SU-DHL-6 (cell line): ENCODE measurements at regions not wholly inside any gene's neighbourhood (a gene's known extent, or its start where the extent isn't known, plus 50 kb on each side); places are given as distances from the start of the nearest gene placed in this dataset.

Experiments used
- H2AFZ ChIP-seq: fragments of 200-600 bp; sonication (generic); 2 replicates; pipeline ENCODE4 v1.6.1; 2014; ENCODE audit warnings: low read depth, mild to moderate bottlenecking, moderate library complexity, mixed read lengths, antibody characterized with exemption, low read length; ENCODE audit not compliant: severe bottlenecking
- H3F3A ChIP-seq: fragments of 200-600 bp; shearing (Covaris generic); 2 replicates; pipeline ENCODE4 v1.6.0; 2016; ENCODE audit warnings: antibody characterized with exemption, mild to moderate bottlenecking; ENCODE audit not compliant: insufficient read depth
- H3K27ac ChIP-seq: fragments of 200-600 bp; sonication (generic); 2 replicates; pipeline ENCODE4 v1.5.1; 2016; ENCODE audit warnings: low read depth, mild to moderate bottlenecking, low read length, moderate library complexity, mixed read lengths
- H3K27me3 ChIP-seq: fragments of 200-600 bp; sonication (generic), shearing (Covaris generic); 2 replicates; pipeline ENCODE4 v1.6.0; 2014; ENCODE audit warnings: mild to moderate bottlenecking, low read length
- H3K36me3 ChIP-seq: fragments of 200-600 bp; sonication (generic); 2 replicates; pipeline ENCODE4 v1.6.1; 2014; ENCODE audit warnings: mild to moderate bottlenecking, low read length, mixed read lengths
- H3K4me2 ChIP-seq: fragments of 300-600, 200-600 bp; shearing (Covaris generic), sonication (generic); 2 replicates; pipeline ENCODE4 v1.6.0; 2014; ENCODE audit warnings: low read length, low read depth, mild to moderate bottlenecking; ENCODE audit not compliant: poor library complexity, severe bottlenecking
- H3K4me3 ChIP-seq: fragments of 200-600 bp; sonication (generic); 2 replicates; pipeline ENCODE4 v1.5.1; 2014; ENCODE audit warnings: antibody characterized with exemption, low read length, mild to moderate bottlenecking, mixed read lengths; ENCODE audit not compliant: insufficient read depth, poor library complexity, severe bottlenecking
- H3K79me2 ChIP-seq: fragments of 200-600 bp; sonication (generic); 2 replicates; pipeline ENCODE4 v1.6.1; 2014; ENCODE audit warnings: mild to moderate bottlenecking, low read length, moderate library complexity; ENCODE audit not compliant: insufficient read depth
- H3K9ac ChIP-seq: fragments of 200-600 bp; sonication (generic); 2 replicates; pipeline ENCODE4 v1.7.0; 2014; ENCODE audit warnings: mild to moderate bottlenecking, low read length
- H3K9me2 ChIP-seq: fragments of 200-600 bp; sonication (generic); replicated peaks from 2 replicates; pipeline ENCODE4 v1.6.1; 2014; ENCODE audit warnings: low read length; ENCODE audit not compliant: insufficient read depth
- H3K9me3 ChIP-seq: fragments of 200-600 bp; sonication (generic); 2 replicates; pipeline ENCODE4 v1.6.1; 2014; ENCODE audit warnings: low read length, mixed read lengths; ENCODE audit not compliant: insufficient read depth
- H4K20me1 ChIP-seq: fragments of 200-600 bp; sonication (generic); 2 replicates; pipeline ENCODE4 v1.6.1; 2014; ENCODE audit warnings: low read depth, mild to moderate bottlenecking, antibody characterized with exemption, low read length, moderate library complexity, mixed read lengths
- EZH2phosphoT487 ChIP-seq: fragments of 200-600 bp; sonication (generic), shearing (Covaris generic); conservative IDR thresholded peaks from 2 replicates; pipeline ENCODE4 v1.6.1; 2018; ENCODE audit warnings: mild to moderate bottlenecking, antibody characterized with exemption, low read length, moderate library complexity, mixed read lengths
- TF ChIP-seq, protein P1 (sequence below): fragments of 200-600 bp; sonication (generic); IDR thresholded peaks from one replicate; pipeline ENCODE4 v1.5.1; 2017; ENCODE audit warnings: antibody characterized with exemption, mild to moderate bottlenecking, low read length, moderate library complexity; ENCODE audit not compliant: insufficient read depth, poor library complexity, severe bottlenecking

DNA sequence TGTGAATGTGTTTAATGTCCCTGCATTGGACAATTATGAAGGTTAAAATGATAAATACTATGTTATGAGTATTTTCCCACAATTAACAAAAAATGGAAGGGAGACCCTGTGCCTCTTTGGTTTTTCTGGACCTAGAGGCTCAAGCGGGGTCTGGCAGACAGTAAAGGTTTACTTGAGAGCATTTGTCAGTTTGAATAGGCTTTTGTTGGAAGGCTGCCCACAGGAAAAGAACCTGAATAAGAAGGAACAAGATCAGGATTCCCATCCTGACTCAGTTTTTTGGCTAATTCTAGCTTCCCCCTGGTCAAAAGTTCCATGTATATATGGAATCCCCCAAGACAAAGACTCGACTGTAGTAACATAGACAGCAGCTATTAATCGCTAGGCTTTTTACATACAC is 150.9 kb upstream of the JUN start:
- H3K4me3 ChIP-seq: no peak overlapping the region
- no peaks in the 10 kb centered on the region for H3F3A ChIP-seq
- no peak overlapping the region for H3K4me2 ChIP-seq
- H3K9ac ChIP-seq: no peak overlapping the region
- no peaks in the 10 kb centered on the region for H3K79me2 ChIP-seq
- H3K27ac ChIP-seq: no peak overlapping the region
- H3K9me2 ChIP-seq: no peaks in the 10 kb centered on the region
- TF ChIP-seq EZH2phosphoT487: no peak
- TF ChIP-seq, protein P1, sequence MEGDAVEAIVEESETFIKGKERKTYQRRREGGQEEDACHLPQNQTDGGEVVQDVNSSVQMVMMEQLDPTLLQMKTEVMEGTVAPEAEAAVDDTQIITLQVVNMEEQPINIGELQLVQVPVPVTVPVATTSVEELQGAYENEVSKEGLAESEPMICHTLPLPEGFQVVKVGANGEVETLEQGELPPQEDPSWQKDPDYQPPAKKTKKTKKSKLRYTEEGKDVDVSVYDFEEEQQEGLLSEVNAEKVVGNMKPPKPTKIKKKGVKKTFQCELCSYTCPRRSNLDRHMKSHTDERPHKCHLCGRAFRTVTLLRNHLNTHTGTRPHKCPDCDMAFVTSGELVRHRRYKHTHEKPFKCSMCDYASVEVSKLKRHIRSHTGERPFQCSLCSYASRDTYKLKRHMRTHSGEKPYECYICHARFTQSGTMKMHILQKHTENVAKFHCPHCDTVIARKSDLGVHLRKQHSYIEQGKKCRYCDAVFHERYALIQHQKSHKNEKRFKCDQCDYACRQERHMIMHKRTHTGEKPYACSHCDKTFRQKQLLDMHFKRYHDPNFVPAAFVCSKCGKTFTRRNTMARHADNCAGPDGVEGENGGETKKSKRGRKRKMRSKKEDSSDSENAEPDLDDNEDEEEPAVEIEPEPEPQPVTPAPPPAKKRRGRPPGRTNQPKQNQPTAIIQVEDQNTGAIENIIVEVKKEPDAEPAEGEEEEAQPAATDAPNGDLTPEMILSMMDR: no peak
- H2AFZ ChIP-seq: no peak overlapping the region
- no peaks in the 10 kb centered on the region for H3K9me3 ChIP-seq
- H4K20me1 ChIP-seq: no peaks in the 10 kb centered on the region
- H3K36me3 ChIP-seq: no peaks in the 10 kb centered on the region
- H3K27me3 ChIP-seq: no peaks in the 10 kb centered on the region

DNA sequence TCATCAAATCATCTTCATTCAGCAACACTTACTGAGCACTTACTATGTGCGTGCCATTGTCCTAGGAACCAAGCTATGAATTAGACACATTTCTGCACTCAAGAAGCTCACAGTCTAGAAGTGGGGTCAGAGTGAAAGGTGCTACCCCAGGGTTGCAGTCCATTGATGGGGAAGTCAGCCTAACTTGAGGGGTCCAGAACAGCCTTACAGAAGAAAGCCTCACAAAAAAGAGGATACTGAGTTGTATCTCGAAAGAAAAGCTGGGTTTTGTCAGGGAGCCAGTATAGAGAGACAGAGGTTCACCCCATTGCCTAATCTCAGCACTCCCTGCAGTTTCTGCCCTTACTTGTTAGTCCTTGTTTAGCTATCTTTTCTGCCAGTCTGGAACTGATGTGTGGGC is 153.1 kb upstream of the JUN start:
- H4K20me1 ChIP-seq: no peaks in the 10 kb centered on the region
- no peaks in the 10 kb centered on the region for H3K36me3 ChIP-seq
- no peaks in the 10 kb centered on the region for H3K9me2 ChIP-seq
- H3K27me3 ChIP-seq: no peaks in the 10 kb centered on the region
- H3K9me3 ChIP-seq: no peaks in the 10 kb centered on the region
- H3K79me2 ChIP-seq: no peaks in the 10 kb centered on the region
- no peaks in the 10 kb centered on the region for H3F3A ChIP-seq
- H2AFZ ChIP-seq: no peak overlapping the region
- no peak overlapping the region for H3K4me2 ChIP-seq
- H3K27ac ChIP-seq: no peak overlapping the region
- H3K9ac ChIP-seq: no peak overlapping the region
- no peak overlapping the region for H3K4me3 ChIP-seq
- no peak for TF ChIP-seq EZH2phosphoT487
- TF ChIP-seq, protein P1: no peak

DNA sequence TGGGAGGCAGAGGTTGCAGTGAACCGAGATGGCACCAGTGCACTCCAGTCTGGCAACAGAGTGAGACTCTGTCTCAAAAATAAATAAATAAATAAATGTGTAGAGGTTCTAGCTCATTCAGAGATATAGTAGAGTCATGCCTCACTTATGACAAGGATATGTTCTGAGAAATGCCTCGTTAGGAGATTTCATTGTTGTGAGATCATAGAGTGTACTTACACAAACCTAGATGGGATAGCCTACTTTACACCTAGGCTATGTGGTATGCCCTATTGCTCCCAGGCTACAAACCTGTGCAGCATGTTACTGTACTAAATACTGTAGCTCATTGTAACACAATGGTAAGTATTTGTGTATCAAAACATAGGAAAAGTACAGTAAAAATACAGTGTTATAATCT is 155.3 kb upstream of the JUN start:
- Histone ChIP-seq H3K9me3 (no peaks in the 10 kb centered on the region), H2AFZ (no peak overlapping the region), H3K4me3 (no peak overlapping the region), H3K4me2 (no peak overlapping the region), H3K79me2 (no peaks in the 10 kb centered on the region), H3K36me3 (no peaks in the 10 kb centered on the region), H3K9me2 (no peaks in the 10 kb centered on the region), H3K9ac (no peak overlapping the region), H4K20me1 (no peaks in the 10 kb centered on the region), H3F3A (no peaks in the 10 kb centered on the region), H3K27me3 (no peaks in the 10 kb centered on the region), H3K27ac (no peak overlapping the region)
- no peak for TF ChIP-seq EZH2phosphoT487
- TF ChIP-seq, protein P1: no peak
